PC-3 (cell line): ENCODE measurements at regions not wholly inside any gene's neighbourhood (a gene's known extent, or its start where the extent isn't known, plus 50 kb on each side); places are given as distances from the start of the nearest gene placed in this dataset.

ENCODE experiments used
- ATAC-seq: fragments of 200-7000 bp; cut with Tn5 transposase; 2 replicates; pipeline ENCODE4 v1.9.1; 2020; ENCODE audit warnings: mild to moderate bottlenecking, moderate library complexity
- BruUV-seq: library from RNA; stranded (reverse); fragments of 400-500 nt; replicated peaks from 2 replicates; lab custom pipeline; 2021; lab: Mats Ljungman, UMichigan
- CTCF ChIA-PET: fragments of 300-600 bp; sonication (Branson Sonifier 250); formaldehyde crosslinking; loops from one replicate; lab custom pipeline; 2022; ENCODE audit warnings: antibody characterized with exemption; lab: Charles Lee
- POLR2A ChIA-PET: fragments of 300-600 bp; sonication (Branson Sonifier 250); formaldehyde crosslinking; loops from one replicate; lab custom pipeline; 2022; ENCODE audit warnings: antibody characterized with exemption; ENCODE audit not compliant: unreplicated experiment; lab: Charles Lee
- DNase-seq: peaks from one replicate; pipeline ENCODE4 v3.0.0-alpha.2; 2015
- H2AFZ ChIP-seq: fragments of 300-600 bp; sonication (generic); 2 replicates; pipeline ENCODE4 v1.6.0; 2016; ENCODE audit warnings: antibody characterized with exemption, low read length
- H3F3A ChIP-seq: fragments of 300-600 bp; sonication (generic); one replicate; pipeline ENCODE4 v1.6.0; 2017; ENCODE audit warnings: antibody characterized with exemption, low read length, control low read depth, mild to moderate bottlenecking; ENCODE audit not compliant: unreplicated experiment
- H3K27ac ChIP-seq: fragments of 300-600 bp; sonication (generic); 2 replicates; pipeline ENCODE4 v1.5.1; 2016; ENCODE audit warnings: mild to moderate bottlenecking, low read length
- H3K27me3 ChIP-seq: fragments of 300-600 bp; sonication (generic); 2 replicates; pipeline ENCODE4 v1.6.1; 2016; ENCODE audit warnings: low read length, mixed read lengths
- H3K36me3 ChIP-seq: fragments of 300-600 bp; sonication (generic); 2 replicates; pipeline ENCODE4 v1.6.1; 2016; ENCODE audit warnings: low read depth, mixed run types, low read length, mixed read lengths
- H3K4me1 ChIP-seq: fragments of 300-600 bp; sonication (generic); 2 replicates; pipeline ENCODE4 v1.5.1; 2016; ENCODE audit warnings: low read length; ENCODE audit not compliant: insufficient read depth
- H3K4me2 ChIP-seq: fragments of 300-600 bp; sonication (generic); 2 replicates; pipeline ENCODE4 v1.6.0; 2016; ENCODE audit warnings: low read length
- H3K4me3 ChIP-seq: fragments of 300-600 bp; sonication (generic); 2 replicates; pipeline ENCODE4 v1.5.1; 2016; ENCODE audit warnings: mild to moderate bottlenecking, low read length, mixed read lengths
- H3K79me2 ChIP-seq: fragments of 300-600 bp; sonication (generic); 2 replicates; pipeline ENCODE4 v1.6.1; 2017; ENCODE audit warnings: low read length, mixed read lengths
- H3K9ac ChIP-seq: fragments of 300-600 bp; sonication (generic); 2 replicates; pipeline ENCODE4 v1.6.0; 2016; ENCODE audit warnings: mild to moderate bottlenecking, low read length
- H3K9me2 ChIP-seq: fragments of 300-600 bp; sonication (generic); replicated peaks from 2 replicates; pipeline ENCODE4 v1.6.1; 2016; ENCODE audit warnings: mixed run types, low read length, mixed read lengths
- H3K9me3 ChIP-seq: fragments of 300-600 bp; sonication (generic); 2 replicates; pipeline ENCODE4 v1.6.1; 2016; ENCODE audit warnings: low read length, mixed read lengths
- H4K20me1 ChIP-seq: fragments of 300-600 bp; sonication (generic); 2 replicates; pipeline ENCODE4 v1.6.1; 2016; ENCODE audit warnings: low read length, mixed read lengths
- EZH2 ChIP-seq: fragments of 300-600 bp; sonication (generic); IDR thresholded peaks from one replicate; pipeline ENCODE4 v1.6.1; 2017; ENCODE audit warnings: antibody characterized with exemption, mild to moderate bottlenecking, low read length; ENCODE audit not compliant: unreplicated experiment
- EZH2phosphoT487 ChIP-seq: fragments of 300-600 bp; sonication (generic); IDR thresholded peaks from 2 replicates; pipeline ENCODE4 v1.6.1; 2018; ENCODE audit warnings: mild to moderate bottlenecking, antibody characterized with exemption, low read length, borderline replicate concordance
- intact Hi-C: fragments of 100-400 bp; cut with micrococcal nuclease; formaldehyde crosslinking; loops from 2 replicates; pipeline ENCODE4 v1.9.0; 2023
- TF ChIP-seq, protein P1 (sequence below): fragments of 300-600 bp; sonication (generic); conservative IDR thresholded peaks from 2 replicates; pipeline ENCODE4 v1.5.1; 2017; ENCODE audit warnings: antibody characterized with exemption, low read depth, mild to moderate bottlenecking, low read length

DNA sequence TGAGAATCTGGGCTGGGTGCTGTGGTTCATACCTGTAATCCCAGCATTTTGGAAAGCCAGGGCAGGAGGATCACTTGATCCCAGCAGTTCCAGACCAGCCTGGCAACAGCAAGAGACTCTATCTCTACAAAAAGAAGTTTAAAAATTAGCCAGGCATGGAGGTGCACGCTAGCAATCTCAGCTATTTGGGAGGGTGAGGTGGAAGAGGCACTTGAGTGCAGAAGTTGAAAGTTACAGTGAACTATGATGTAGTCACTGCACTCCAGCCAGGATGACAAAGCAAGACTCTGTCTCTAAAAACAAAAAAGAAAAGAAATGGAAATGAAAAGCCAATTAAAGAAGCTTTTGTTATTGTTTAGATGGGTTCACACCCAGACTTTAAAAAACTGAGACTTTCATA lies 131.6 kb upstream of the RASA1 start:
- intact Hi-C loops, result no loop called here
- Histone ChIP-seq H3K27ac (no peak overlapping the region), H3K27me3 (no peaks in the 10 kb centered on the region), H3K4me2 (no peak overlapping the region), H3K79me2 (no peaks in the 10 kb centered on the region), H3F3A (no peaks in the 10 kb centered on the region), H3K9ac (no peak overlapping the region), H4K20me1 (no peaks in the 10 kb centered on the region), H3K4me3 (no peak overlapping the region), H3K9me3 (no peaks in the 10 kb centered on the region), H2AFZ (no peak overlapping the region), H3K36me3 (no peaks in the 10 kb centered on the region), H3K9me2 (no peaks in the 10 kb centered on the region), H3K4me1 (no peaks in the 10 kb centered on the region)
- POLR2A ChIA-PET, result no interaction called here
- CTCF ChIA-PET, result no interaction called here
- no peak for DNase-seq
- no peak for TF ChIP-seq EZH2phosphoT487
- TF ChIP-seq EZH2, result no peak
- TF ChIP-seq, protein P1, sequence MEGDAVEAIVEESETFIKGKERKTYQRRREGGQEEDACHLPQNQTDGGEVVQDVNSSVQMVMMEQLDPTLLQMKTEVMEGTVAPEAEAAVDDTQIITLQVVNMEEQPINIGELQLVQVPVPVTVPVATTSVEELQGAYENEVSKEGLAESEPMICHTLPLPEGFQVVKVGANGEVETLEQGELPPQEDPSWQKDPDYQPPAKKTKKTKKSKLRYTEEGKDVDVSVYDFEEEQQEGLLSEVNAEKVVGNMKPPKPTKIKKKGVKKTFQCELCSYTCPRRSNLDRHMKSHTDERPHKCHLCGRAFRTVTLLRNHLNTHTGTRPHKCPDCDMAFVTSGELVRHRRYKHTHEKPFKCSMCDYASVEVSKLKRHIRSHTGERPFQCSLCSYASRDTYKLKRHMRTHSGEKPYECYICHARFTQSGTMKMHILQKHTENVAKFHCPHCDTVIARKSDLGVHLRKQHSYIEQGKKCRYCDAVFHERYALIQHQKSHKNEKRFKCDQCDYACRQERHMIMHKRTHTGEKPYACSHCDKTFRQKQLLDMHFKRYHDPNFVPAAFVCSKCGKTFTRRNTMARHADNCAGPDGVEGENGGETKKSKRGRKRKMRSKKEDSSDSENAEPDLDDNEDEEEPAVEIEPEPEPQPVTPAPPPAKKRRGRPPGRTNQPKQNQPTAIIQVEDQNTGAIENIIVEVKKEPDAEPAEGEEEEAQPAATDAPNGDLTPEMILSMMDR, result no peak
- BruUV-seq, result no TSS peak
- 0 out of 2 replicates have a peak, but pooled peaks have one; percentile 27 for ATAC-seq

DNA sequence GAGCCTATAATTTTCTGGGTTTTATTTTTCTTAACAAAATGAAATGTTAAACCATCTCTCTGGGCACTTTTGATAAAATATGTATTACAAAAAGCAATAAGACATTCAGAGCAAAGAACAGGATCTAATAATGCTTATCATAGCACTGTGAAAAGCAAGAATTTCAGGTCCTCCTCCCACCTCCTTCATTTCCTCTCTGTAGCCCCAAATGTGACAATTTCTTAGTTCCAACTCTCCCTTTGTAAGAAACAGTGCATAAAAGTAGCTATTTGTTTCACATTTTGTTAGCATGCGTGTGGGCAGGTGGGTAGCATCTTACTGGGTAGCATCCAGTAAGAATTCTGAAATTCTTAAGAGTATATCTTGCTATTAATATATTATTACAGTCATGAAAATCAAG lies 130.9 kb upstream of the RASA1 start:
- ATAC-seq (no peak), DNase-seq (no peak)
- no TSS peak for BruUV-seq
- H3K27me3 ChIP-seq, result no peaks in the 10 kb centered on the region
- H3K4me2 ChIP-seq, result no peak overlapping the region
- H2AFZ ChIP-seq, result no peak overlapping the region
- H3K4me3 ChIP-seq, result no peak overlapping the region
- no peaks in the 10 kb centered on the region for H3K79me2 ChIP-seq
- POLR2A ChIA-PET, result no interaction called here
- H3K4me1 ChIP-seq, result no peaks in the 10 kb centered on the region
- H3K36me3 ChIP-seq, result no peaks in the 10 kb centered on the region
- H3K9me2 ChIP-seq, result no peaks in the 10 kb centered on the region
- no peak overlapping the region for H3K9ac ChIP-seq
- no peak overlapping the region for H3K27ac ChIP-seq
- CTCF ChIA-PET, result no interaction called here
- H3K9me3 ChIP-seq, result no peaks in the 10 kb centered on the region
- TF ChIP-seq EZH2phosphoT487 (no peak), EZH2 (no peak)
- TF ChIP-seq, protein P1, result no peak
- intact Hi-C loops, result no loop called here
- no peaks in the 10 kb centered on the region for H3F3A ChIP-seq
- no peaks in the 10 kb centered on the region for H4K20me1 ChIP-seq

DNA sequence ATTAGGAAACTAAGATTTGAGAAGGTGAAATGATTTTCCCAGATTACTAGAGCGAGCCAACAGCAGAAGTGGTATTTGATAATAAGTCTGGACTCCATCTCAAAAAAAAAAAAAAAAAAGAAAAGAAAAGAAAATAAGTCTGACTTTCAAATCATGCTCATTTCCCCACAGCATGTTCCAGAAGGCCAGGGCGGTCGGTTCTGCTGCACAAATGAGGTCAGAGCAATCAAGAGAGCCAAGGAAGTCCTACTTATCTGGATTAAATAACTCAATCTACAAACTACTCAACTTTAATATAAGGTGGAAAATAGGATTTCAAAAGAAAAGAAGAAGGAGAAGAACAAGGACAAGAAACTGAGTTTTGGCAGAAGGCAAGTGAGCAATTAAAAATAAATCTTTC lies 130.4 kb upstream of the RASA1 start:
- Histone ChIP-seq H3K4me2 (no peak overlapping the region), H2AFZ (no peak overlapping the region), H3K27ac (no peak overlapping the region), H3K36me3 (no peaks in the 10 kb centered on the region), H3K9ac (no peak overlapping the region), H3K9me3 (no peaks in the 10 kb centered on the region), H3K9me2 (no peaks in the 10 kb centered on the region), H4K20me1 (no peaks in the 10 kb centered on the region), H3K27me3 (no peaks in the 10 kb centered on the region), H3K4me3 (no peak overlapping the region), H3K79me2 (no peaks in the 10 kb centered on the region), H3K4me1 (no peaks in the 10 kb centered on the region), H3F3A (no peaks in the 10 kb centered on the region)
- BruUV-seq, result no TSS peak
- ATAC-seq (no peak), DNase-seq (no peak)
- TF ChIP-seq, protein P1, result no peak
- no peak for TF ChIP-seq EZH2
- TF ChIP-seq EZH2phosphoT487, result no peak
- POLR2A ChIA-PET, result no interaction called here
- intact Hi-C loops, result no loop called here
- CTCF ChIA-PET, result no interaction called here
